ENCODE measurements at regions not wholly inside any gene's neighbourhood (a gene's known extent, or its start where the extent isn't known, plus 50 kb on each side); places are given as distances from the start of the nearest gene placed in this dataset.

GRCh38 chrX:146449243-146449642 lies 360.3 kb upstream of the CXorf51B start:
- no peaks in the 10 kb centered on the region for H3K79me1 ChIP-seq (ENCODE audit: low read depth, low read length)
- WGBS, 2 experiments (ENCODE audit: extremely low coverage in 1 of 2, insufficient coverage in 1 of 2, insufficient read length in 1 of 2, insufficient replicate concordance in 2 of 2, low coverage in 1 of 2, low lambda C conversion rate in 2 of 2, missing lambda C conversion rate in 1 of 2) = 90% methylated on average over 2 of the region's 3 CpGs; no CpG with 5 or more reads in 1 of the 2 experiments
- POLR2A ChIA-PET (ENCODE audit: partially characterized antibody) = no interaction called here

More at GRCh38 chrX:146449243-146449642, 360.3 kb upstream of the CXorf51B start:
- H2BK15ac ChIP-seq (ENCODE audit: low read length) = no peak overlapping the region
- no peak overlapping the region for H4K5ac ChIP-seq (ENCODE audit: insufficient read length, low read depth, low read length)
- no peak overlapping the region for H4K91ac ChIP-seq (replicated peaks; ENCODE audit: insufficient read length, low read length)
- no peak overlapping the region for H2AFZ ChIP-seq (ENCODE audit: low read length)
- no peak overlapping the region for H3K23ac ChIP-seq (ENCODE audit: insufficient read length)
- H2BK5ac ChIP-seq (ENCODE audit: low read depth, low read length) = no peak overlapping the region
- CTCF ChIA-PET (ENCODE audit: partially characterized antibody) = no interaction called here
- H3K14ac ChIP-seq (ENCODE audit: insufficient read length) = no peak overlapping the region
- H3K4me2 ChIP-seq (ENCODE audit: insufficient read depth in 1 of 2, low read depth in 2 of 2, low read length in 2 of 2) = no peak overlapping the region
- H3K56ac ChIP-seq (replicated peaks; ENCODE audit: insufficient read length, low read depth, low read length) = no peak overlapping the region
- no peak for DNase-seq (ENCODE audit: low read depth in 1 of 2, low spot score in 2 of 2)
- no peak overlapping the region for H2BK12ac ChIP-seq (ENCODE audit: low read depth, low read length)
- no peaks in the 10 kb centered on the region for H3K4me1 ChIP-seq (replicated peaks in 1 of 4; ENCODE audit: control insufficient read depth in 3 of 4, insufficient read depth in 4 of 4, low read length in 3 of 4)
- TF ChIP-seq, protein P1, sequence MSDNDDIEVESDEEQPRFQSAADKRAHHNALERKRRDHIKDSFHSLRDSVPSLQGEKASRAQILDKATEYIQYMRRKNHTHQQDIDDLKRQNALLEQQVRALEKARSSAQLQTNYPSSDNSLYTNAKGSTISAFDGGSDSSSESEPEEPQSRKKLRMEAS (IDR thresholded peaks at IDR 0.05) = no peak
- TF ChIP-seq TAF1 (IDR thresholded peaks at IDR 0.05; ENCODE audit: low read depth, low read length) = no peak
- no peak for TF ChIP-seq POU5F1 (IDR thresholded peaks at IDR 0.05; ENCODE audit: low read depth, low read length)
- no peak for TF ChIP-seq HDAC2 (IDR thresholded peaks at IDR 0.05; ENCODE audit: borderline replicate concordance in 1 of 2, low read depth in 2 of 2, low read length in 2 of 2)
- no peak for TF ChIP-seq NANOG (IDR thresholded peaks at IDR 0.05; ENCODE audit: insufficient read depth, low read depth, low read length, poor library complexity, severe bottlenecking)
- no peak overlapping the region for H3K4ac ChIP-seq (replicated peaks; ENCODE audit: insufficient read length, low read depth, low read length)
- no peaks in the 10 kb centered on the region for H3K27me3 ChIP-seq (replicated peaks in 1 of 4; ENCODE audit: control insufficient read depth in 3 of 4, extremely low read depth in 1 of 4, insufficient read depth in 3 of 4, low read length in 3 of 4)
- H3K9me3 ChIP-seq (ENCODE audit: insufficient read depth in 2 of 2, low read depth in 1 of 2, low read length in 1 of 2) = peaks cover 0 to 4% of the 10 kb centered on the region in 2 experiments; a peak in 2 of 4 replicates
- no peak overlapping the region for H2BK120ac ChIP-seq (replicated peaks; ENCODE audit: low read depth, low read length)
- H3K4me3 ChIP-seq (ENCODE audit: extremely low read depth in 1 of 4, insufficient read depth in 2 of 4, low read depth in 3 of 4, low read length in 4 of 4) = no peak overlapping the region
- no peak overlapping the region for H3K9ac ChIP-seq (replicated peaks in 1 of 4; ENCODE audit: extremely low read depth in 1 of 4, low read depth in 3 of 4, low read length in 3 of 4)
- H2AK5ac ChIP-seq (ENCODE audit: low read depth, low read length) = no peak overlapping the region
- no peak overlapping the region for H3K18ac ChIP-seq (ENCODE audit: extremely low read depth, low read length)
- no peak overlapping the region for H2BK20ac ChIP-seq (ENCODE audit: low read length)
- FAIRE-seq = no peak
- no peaks in the 10 kb centered on the region for H3K23me2 ChIP-seq (ENCODE audit: low read depth, low read length)
- no peak overlapping the region for H4K8ac ChIP-seq (ENCODE audit: extremely low read depth, insufficient read depth, low read length)
- no peaks in the 10 kb centered on the region; a peak in 1 of 8 replicates for H3K36me3 ChIP-seq (ENCODE audit: control insufficient read depth in 2 of 4, insufficient read depth in 4 of 4, low read length in 3 of 4)
- no peaks in the 10 kb centered on the region for H3K79me2 ChIP-seq (ENCODE audit: control insufficient read depth in 1 of 2, insufficient read depth in 2 of 2, low read length in 2 of 2)
- no peaks in the 10 kb centered on the region for H4K20me1 ChIP-seq (replicated peaks in 1 of 2; ENCODE audit: control insufficient read depth in 1 of 2, insufficient read depth in 2 of 2, low read length in 2 of 2)
- no peak overlapping the region for H3K27ac ChIP-seq (ENCODE audit: low read depth, low read length)

Measured in H1 (cell line).